Astrocyte (in vitro differentiated cells and primary cell): ENCODE measurements at regions not wholly inside any gene's neighbourhood (a gene's known extent, or its start where the extent isn't known, plus 50 kb on each side); places are given as distances from the start of the nearest gene placed in this dataset.

Experiments
- EZH2 ChIP-seq: IDR thresholded peaks from 2 replicates; pipeline ENCODE4 v1.6.1; 2012; ENCODE audit warnings: mild to moderate bottlenecking, low read length, inconsistent platforms; ENCODE audit not compliant: insufficient read depth
- TF ChIP-seq, protein P1 (sequence below): IDR thresholded peaks from 2 replicates; pipeline ENCODE4 v1.5.1; 2011; ENCODE audit warnings: low read depth, mild to moderate bottlenecking, inconsistent platforms, low read length, moderate library complexity; ENCODE audit not compliant: insufficient read depth

- TF ChIP-seq EZH2 = no peak
- TF ChIP-seq, protein P1, sequence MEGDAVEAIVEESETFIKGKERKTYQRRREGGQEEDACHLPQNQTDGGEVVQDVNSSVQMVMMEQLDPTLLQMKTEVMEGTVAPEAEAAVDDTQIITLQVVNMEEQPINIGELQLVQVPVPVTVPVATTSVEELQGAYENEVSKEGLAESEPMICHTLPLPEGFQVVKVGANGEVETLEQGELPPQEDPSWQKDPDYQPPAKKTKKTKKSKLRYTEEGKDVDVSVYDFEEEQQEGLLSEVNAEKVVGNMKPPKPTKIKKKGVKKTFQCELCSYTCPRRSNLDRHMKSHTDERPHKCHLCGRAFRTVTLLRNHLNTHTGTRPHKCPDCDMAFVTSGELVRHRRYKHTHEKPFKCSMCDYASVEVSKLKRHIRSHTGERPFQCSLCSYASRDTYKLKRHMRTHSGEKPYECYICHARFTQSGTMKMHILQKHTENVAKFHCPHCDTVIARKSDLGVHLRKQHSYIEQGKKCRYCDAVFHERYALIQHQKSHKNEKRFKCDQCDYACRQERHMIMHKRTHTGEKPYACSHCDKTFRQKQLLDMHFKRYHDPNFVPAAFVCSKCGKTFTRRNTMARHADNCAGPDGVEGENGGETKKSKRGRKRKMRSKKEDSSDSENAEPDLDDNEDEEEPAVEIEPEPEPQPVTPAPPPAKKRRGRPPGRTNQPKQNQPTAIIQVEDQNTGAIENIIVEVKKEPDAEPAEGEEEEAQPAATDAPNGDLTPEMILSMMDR = no peak
Measured at GRCh38 chr21:16563795-16564194, 834.0 kb downstream of the USP25 start.
